H1 (cell line): ENCODE measurements at regions not wholly inside any gene's neighbourhood (a gene's known extent, or its start where the extent isn't known, plus 50 kb on each side); places are given as distances from the start of the nearest gene placed in this dataset.

Experiments
- BCL11A ChIP-seq, 2 experiments: IDR thresholded peaks; one replicate each; pipeline ENCODE4 v1.6.1; 2011; ENCODE audit warnings: low read depth in 2 of 2, low read length in 2 of 2, mild to moderate bottlenecking in 2 of 2
- GABPA ChIP-seq: IDR thresholded peaks from 2 replicates; pipeline ENCODE4 v1.6.1; 2011; ENCODE audit warnings: mild to moderate bottlenecking, low read length, moderate library complexity, borderline replicate concordance; ENCODE audit not compliant: insufficient read depth
- MAFK ChIP-seq: IDR thresholded peaks from 2 replicates; pipeline ENCODE4 v1.6.1; 2012; ENCODE audit warnings: low read depth, mild to moderate bottlenecking, improper control_type of control experiment, low read length
- PHF8 ChIP-seq: fragments of 200-600 bp; sonication (generic); conservative IDR thresholded peaks from 2 replicates; pipeline ENCODE4 v1.7.1; 2012; ENCODE audit warnings: low read depth, mild to moderate bottlenecking, inconsistent platforms, low read length, moderate library complexity
- RBBP5 ChIP-seq: IDR thresholded peaks from 2 replicates; pipeline ENCODE4 v1.7.1; 2012; ENCODE audit warnings: low read depth, mild to moderate bottlenecking, inconsistent platforms, low read length, moderate library complexity, borderline replicate concordance
- SIN3A ChIP-seq, 2 experiments: IDR thresholded peaks in 1 of 2; conservative IDR thresholded peaks in 1 of 2; 2 replicates each; pipeline ENCODE4 v1.6.1; 2011 to 2012; ENCODE audit warnings: low read length in 2 of 2, improper control_type of control experiment in 1 of 2, low read depth in 1 of 2, mild to moderate bottlenecking in 1 of 2
- TF ChIP-seq, protein P1 (sequence below): fragments of 300-600 bp; sonication (generic); IDR thresholded peaks from 2 replicates; pipeline ENCODE4 v1.7.1; 2012; ENCODE audit warnings: low read length, moderate library complexity, mild to moderate bottlenecking, inconsistent platforms; ENCODE audit not compliant: insufficient replicate concordance
- TF ChIP-seq, protein P2 (sequence below): IDR thresholded peaks from 2 replicates; pipeline ENCODE4 v1.6.1; 2012; ENCODE audit warnings: inconsistent platforms

DNA sequence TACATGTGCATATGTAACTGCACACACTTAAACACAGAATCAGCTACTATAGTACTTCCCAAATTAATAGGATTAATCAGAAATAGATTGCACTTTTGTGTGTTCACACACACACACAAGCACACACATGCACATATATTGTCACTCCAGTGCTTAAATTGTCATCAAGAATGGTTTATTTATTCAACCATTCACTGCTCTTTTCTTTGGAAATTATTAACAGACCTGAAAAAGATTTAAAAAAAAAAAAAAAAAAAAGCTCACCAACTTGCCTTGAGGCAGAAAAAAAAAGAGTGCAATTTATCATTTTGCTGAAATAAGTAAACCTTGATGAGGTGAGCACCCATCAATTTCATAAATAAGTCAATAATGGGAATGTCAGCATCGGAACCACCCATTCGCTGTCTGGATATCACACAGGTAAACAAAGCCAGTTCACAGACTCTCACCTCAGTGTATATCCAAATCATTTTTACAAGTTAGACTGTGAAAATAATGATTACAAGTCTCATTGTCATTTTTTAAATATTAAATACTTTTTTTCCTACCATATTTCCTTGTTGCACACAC, 562.8 kb downstream of the BNC2 start (continued):
- TF ChIP-seq, protein P1, sequence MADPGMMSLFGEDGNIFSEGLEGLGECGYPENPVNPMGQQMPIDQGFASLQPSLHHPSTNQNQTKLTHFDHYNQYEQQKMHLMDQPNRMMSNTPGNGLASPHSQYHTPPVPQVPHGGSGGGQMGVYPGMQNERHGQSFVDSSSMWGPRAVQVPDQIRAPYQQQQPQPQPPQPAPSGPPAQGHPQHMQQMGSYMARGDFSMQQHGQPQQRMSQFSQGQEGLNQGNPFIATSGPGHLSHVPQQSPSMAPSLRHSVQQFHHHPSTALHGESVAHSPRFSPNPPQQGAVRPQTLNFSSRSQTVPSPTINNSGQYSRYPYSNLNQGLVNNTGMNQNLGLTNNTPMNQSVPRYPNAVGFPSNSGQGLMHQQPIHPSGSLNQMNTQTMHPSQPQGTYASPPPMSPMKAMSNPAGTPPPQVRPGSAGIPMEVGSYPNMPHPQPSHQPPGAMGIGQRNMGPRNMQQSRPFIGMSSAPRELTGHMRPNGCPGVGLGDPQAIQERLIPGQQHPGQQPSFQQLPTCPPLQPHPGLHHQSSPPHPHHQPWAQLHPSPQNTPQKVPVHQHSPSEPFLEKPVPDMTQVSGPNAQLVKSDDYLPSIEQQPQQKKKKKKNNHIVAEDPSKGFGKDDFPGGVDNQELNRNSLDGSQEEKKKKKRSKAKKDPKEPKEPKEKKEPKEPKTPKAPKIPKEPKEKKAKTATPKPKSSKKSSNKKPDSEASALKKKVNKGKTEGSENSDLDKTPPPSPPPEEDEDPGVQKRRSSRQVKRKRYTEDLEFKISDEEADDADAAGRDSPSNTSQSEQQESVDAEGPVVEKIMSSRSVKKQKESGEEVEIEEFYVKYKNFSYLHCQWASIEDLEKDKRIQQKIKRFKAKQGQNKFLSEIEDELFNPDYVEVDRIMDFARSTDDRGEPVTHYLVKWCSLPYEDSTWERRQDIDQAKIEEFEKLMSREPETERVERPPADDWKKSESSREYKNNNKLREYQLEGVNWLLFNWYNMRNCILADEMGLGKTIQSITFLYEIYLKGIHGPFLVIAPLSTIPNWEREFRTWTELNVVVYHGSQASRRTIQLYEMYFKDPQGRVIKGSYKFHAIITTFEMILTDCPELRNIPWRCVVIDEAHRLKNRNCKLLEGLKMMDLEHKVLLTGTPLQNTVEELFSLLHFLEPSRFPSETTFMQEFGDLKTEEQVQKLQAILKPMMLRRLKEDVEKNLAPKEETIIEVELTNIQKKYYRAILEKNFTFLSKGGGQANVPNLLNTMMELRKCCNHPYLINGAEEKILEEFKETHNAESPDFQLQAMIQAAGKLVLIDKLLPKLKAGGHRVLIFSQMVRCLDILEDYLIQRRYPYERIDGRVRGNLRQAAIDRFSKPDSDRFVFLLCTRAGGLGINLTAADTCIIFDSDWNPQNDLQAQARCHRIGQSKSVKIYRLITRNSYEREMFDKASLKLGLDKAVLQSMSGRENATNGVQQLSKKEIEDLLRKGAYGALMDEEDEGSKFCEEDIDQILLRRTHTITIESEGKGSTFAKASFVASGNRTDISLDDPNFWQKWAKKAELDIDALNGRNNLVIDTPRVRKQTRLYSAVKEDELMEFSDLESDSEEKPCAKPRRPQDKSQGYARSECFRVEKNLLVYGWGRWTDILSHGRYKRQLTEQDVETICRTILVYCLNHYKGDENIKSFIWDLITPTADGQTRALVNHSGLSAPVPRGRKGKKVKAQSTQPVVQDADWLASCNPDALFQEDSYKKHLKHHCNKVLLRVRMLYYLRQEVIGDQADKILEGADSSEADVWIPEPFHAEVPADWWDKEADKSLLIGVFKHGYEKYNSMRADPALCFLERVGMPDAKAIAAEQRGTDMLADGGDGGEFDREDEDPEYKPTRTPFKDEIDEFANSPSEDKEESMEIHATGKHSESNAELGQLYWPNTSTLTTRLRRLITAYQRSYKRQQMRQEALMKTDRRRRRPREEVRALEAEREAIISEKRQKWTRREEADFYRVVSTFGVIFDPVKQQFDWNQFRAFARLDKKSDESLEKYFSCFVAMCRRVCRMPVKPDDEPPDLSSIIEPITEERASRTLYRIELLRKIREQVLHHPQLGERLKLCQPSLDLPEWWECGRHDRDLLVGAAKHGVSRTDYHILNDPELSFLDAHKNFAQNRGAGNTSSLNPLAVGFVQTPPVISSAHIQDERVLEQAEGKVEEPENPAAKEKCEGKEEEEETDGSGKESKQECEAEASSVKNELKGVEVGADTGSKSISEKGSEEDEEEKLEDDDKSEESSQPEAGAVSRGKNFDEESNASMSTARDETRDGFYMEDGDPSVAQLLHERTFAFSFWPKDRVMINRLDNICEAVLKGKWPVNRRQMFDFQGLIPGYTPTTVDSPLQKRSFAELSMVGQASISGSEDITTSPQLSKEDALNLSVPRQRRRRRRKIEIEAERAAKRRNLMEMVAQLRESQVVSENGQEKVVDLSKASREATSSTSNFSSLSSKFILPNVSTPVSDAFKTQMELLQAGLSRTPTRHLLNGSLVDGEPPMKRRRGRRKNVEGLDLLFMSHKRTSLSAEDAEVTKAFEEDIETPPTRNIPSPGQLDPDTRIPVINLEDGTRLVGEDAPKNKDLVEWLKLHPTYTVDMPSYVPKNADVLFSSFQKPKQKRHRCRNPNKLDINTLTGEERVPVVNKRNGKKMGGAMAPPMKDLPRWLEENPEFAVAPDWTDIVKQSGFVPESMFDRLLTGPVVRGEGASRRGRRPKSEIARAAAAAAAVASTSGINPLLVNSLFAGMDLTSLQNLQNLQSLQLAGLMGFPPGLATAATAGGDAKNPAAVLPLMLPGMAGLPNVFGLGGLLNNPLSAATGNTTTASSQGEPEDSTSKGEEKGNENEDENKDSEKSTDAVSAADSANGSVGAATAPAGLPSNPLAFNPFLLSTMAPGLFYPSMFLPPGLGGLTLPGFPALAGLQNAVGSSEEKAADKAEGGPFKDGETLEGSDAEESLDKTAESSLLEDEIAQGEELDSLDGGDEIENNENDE = no peak
- TF ChIP-seq BCL11A (IDR thresholded peaks at IDR 0.05; ENCODE audit: low read depth in 2 of 2, low read length in 2 of 2) (no peak), PHF8 (no peak), GABPA (no peak), RBBP5 (no peak), MAFK (no peak), SIN3A (conservative IDR thresholded peaks at IDR 0.05 in 1 of 2, IDR thresholded peaks at IDR 0.05 in 1 of 2; ENCODE audit: low read depth in 1 of 2, low read length in 2 of 2) (no peak)
- TF ChIP-seq, protein P2, sequence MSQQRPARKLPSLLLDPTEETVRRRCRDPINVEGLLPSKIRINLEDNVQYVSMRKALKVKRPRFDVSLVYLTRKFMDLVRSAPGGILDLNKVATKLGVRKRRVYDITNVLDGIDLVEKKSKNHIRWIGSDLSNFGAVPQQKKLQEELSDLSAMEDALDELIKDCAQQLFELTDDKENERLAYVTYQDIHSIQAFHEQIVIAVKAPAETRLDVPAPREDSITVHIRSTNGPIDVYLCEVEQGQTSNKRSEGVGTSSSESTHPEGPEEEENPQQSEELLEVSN = no peak
